ENCODE measurements at regions not wholly inside any gene's neighbourhood (a gene's known extent, or its start where the extent isn't known, plus 50 kb on each side); places are given as distances from the start of the nearest gene placed in this dataset.

DNA sequence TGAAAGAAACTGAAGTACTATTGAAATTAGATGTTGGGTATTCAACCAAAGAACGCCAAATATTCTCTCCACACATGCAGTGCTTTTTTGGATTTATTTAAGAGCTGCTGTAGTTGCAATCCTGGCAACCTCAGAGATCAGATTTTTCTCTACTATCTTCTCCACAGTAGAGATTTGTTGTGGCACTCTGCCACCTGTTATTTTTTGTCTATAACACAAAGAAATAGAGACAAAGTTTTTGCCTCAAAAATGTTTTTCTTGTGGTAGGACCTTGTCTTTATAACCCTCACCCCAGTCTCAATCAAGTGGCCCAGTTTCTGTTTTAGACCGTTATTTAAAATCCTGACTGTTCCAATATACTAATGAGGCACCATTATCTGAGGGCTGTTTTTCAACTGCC is 79.4 kb downstream of the SCG2 start:
- TF ChIP-seq JUN (CRISPR knock-in tag; IDR thresholded peaks at IDR 0.05), result no peak
- TF ChIP-seq, protein P1, sequence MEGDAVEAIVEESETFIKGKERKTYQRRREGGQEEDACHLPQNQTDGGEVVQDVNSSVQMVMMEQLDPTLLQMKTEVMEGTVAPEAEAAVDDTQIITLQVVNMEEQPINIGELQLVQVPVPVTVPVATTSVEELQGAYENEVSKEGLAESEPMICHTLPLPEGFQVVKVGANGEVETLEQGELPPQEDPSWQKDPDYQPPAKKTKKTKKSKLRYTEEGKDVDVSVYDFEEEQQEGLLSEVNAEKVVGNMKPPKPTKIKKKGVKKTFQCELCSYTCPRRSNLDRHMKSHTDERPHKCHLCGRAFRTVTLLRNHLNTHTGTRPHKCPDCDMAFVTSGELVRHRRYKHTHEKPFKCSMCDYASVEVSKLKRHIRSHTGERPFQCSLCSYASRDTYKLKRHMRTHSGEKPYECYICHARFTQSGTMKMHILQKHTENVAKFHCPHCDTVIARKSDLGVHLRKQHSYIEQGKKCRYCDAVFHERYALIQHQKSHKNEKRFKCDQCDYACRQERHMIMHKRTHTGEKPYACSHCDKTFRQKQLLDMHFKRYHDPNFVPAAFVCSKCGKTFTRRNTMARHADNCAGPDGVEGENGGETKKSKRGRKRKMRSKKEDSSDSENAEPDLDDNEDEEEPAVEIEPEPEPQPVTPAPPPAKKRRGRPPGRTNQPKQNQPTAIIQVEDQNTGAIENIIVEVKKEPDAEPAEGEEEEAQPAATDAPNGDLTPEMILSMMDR (IDR thresholded peaks at IDR 0.05), result no peak
- no peak for TF ChIP-seq TP53 (CRISPR knock-in tag; IDR thresholded peaks at IDR 0.05)
- TF ChIP-seq, protein P2, sequence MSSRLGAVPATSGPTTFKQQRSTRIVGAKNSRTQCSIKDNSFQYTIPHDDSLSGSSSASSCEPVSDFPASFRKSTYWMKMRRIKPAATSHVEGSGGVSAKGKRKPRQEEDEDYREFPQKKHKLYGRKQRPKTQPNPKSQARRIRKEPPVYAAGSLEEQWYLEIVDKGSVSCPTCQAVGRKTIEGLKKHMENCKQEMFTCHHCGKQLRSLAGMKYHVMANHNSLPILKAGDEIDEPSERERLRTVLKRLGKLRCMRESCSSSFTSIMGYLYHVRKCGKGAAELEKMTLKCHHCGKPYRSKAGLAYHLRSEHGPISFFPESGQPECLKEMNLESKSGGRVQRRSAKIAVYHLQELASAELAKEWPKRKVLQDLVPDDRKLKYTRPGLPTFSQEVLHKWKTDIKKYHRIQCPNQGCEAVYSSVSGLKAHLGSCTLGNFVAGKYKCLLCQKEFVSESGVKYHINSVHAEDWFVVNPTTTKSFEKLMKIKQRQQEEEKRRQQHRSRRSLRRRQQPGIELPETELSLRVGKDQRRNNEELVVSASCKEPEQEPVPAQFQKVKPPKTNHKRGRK (CRISPR knock-in tag; IDR thresholded peaks at IDR 0.05; ENCODE audit: borderline replicate concordance), result no peak
- TF ChIP-seq GABPB1 (CRISPR knock-in tag; IDR thresholded peaks at IDR 0.05), result no peak
- no peak for TF ChIP-seq FOXK1 (CRISPR knock-in tag; IDR thresholded peaks at IDR 0.05)
- TF ChIP-seq FOXP1 (CRISPR knock-in tag; IDR thresholded peaks at IDR 0.05; ENCODE audit: borderline replicate concordance), result no peak
- no peak for TF ChIP-seq NR2C2 (CRISPR knock-in tag; IDR thresholded peaks at IDR 0.05)
- no peak for TF ChIP-seq CBFB (CRISPR knock-in tag; IDR thresholded peaks at IDR 0.05; ENCODE audit: low read depth)
- no peak for TF ChIP-seq ZBTB21 (CRISPR knock-in tag; IDR thresholded peaks at IDR 0.05; ENCODE audit: borderline replicate concordance)
- TF ChIP-seq GRHL2 (CRISPR knock-in tag; IDR thresholded peaks at IDR 0.05; ENCODE audit: insufficient replicate concordance, severe bottlenecking), result no peak
- TF ChIP-seq CREB1 (CRISPR knock-in tag; IDR thresholded peaks at IDR 0.05), result no peak
